Gastroesophageal sphincter (tissue), 3 donors: ENCODE measurements at regions not wholly inside any gene's neighbourhood (a gene's known extent, or its start where the extent isn't known, plus 50 kb on each side); places are given as distances from the start of the nearest gene placed in this dataset.

Experiments used
- CTCF ChIP-seq, 4 experiments: fragments of 200-600 bp in 2 of 4; fragments of 450-650 bp in 2 of 4; sonication (generic) in 1 of 4; IDR thresholded peaks; one replicate each; pipeline ENCODE4 v1.5.1; 2017 to 2019; ENCODE audit warnings: antibody characterized with exemption in 4 of 4, mild to moderate bottlenecking in 2 of 4, moderate library complexity in 2 of 4
- EP300 ChIP-seq: sonication (generic); formaldehyde crosslinking; IDR thresholded peaks from one replicate; pipeline ENCODE4 v1.6.1; 2017; ENCODE audit warnings: antibody characterized with exemption, mild to moderate bottlenecking

DNA sequence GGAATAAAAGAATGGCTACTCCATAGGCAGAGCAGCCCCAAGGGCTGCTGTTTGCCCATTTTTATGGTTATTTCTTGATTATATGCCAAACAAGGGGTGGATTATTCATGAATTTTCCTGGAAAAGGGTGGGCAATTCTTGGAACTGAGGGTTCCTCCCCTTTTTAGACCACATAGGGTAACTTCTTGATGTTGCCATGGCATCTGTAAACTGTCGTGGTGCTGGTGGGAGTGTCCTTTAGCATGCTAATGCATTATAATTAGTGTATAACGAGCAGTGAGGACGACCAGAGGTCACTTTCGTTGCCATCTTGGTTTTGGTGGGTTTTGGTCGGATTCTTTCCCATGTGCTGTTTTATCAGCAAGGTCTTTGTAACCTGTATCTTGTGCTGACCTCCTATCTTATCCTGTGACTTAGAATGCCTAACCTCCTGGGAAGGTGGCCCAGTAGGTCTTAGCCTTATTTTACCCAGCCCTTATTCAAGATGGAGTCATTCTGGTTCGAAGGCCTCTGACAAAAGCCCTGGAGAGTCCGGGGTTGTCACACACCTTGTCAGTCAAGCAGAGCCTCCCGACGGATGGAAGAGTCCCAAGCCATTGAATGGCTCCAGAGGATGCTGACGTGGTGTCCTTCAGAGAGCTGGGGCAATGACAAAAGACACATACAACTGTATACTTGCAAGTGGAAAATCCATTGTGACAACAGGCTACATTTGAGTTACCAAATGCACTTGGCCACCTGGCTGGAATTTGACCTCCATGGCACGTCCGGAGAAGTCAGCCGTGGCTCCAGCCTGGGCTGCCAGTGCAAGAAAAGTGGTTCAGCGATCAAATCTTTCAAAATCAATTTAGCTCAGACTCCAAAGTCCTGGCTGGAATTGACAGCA, 67.1 kb upstream of the CLINT1 start:
- TF ChIP-seq CTCF (IDR thresholded peaks at IDR 0.05) (no peak), EP300 (no peak)
